B cell (primary cell): ENCODE measurements at regions not wholly inside any gene's neighbourhood (a gene's known extent, or its start where the extent isn't known, plus 50 kb on each side); places are given as distances from the start of the nearest gene placed in this dataset.
"Not testable (repeated sequence)": the region's sequence is repeated elsewhere in the genome, so short reads cannot be mapped to it uniquely, and the experiment has no call there.

Source experiments
- CTCF ChIP-seq: fragments of 200-600 bp; IDR thresholded peaks from one replicate; pipeline ENCODE4 v1.8.0; 2022; ENCODE audit warnings: antibody characterized with exemption, mild to moderate bottlenecking
- EZH2 ChIP-seq: IDR thresholded peaks from 2 replicates; pipeline ENCODE4 v1.6.1; 2012; ENCODE audit warnings: borderline replicate concordance, low read depth, mild to moderate bottlenecking, moderate library complexity, low read length; ENCODE audit not compliant: insufficient read depth, poor library complexity, severe bottlenecking

- TF ChIP-seq CTCF, EZH2: not testable (repeated sequence)
Observed at GRCh38 chr10:117629717-117630116, 87.2 kb downstream of the EMX2 start.
